Neuronal stem cell (in vitro differentiated cells): ENCODE measurements at regions not wholly inside any gene's neighbourhood (a gene's known extent, or its start where the extent isn't known, plus 50 kb on each side); places are given as distances from the start of the nearest gene placed in this dataset.

ENCODE experiments used
- DNase-seq: peaks from one replicate; pipeline ENCODE4 v3.0.0-alpha.2; 2013; ENCODE audit warnings: low spot score
- H2AFZ ChIP-seq: one replicate; pipeline ENCODE4 v1.6.1; 2013; ENCODE audit warnings: mild to moderate bottlenecking, low read length, inconsistent platforms
- H2AK5ac ChIP-seq: 2 replicates; pipeline ENCODE4 v1.6.1; 2013; ENCODE audit warnings: low read depth, mild to moderate bottlenecking, inconsistent platforms, low read length, moderate library complexity, mixed read lengths
- H2BK120ac ChIP-seq: 2 replicates; pipeline ENCODE4 v1.6.1; 2013; ENCODE audit warnings: low read depth, mild to moderate bottlenecking, inconsistent platforms, low read length, moderate library complexity, mixed read lengths
- H2BK12ac ChIP-seq: one replicate; pipeline ENCODE4 v1.6.1; 2013; ENCODE audit warnings: low read length, inconsistent platforms
- H2BK15ac ChIP-seq: 2 replicates; pipeline ENCODE4 v1.6.1; 2013; ENCODE audit warnings: mild to moderate bottlenecking, low read length, inconsistent platforms, mixed read lengths
- H2BK5ac ChIP-seq: one replicate; pipeline ENCODE4 v1.6.1; 2013; ENCODE audit warnings: inconsistent platforms, mild to moderate bottlenecking, low read length, moderate library complexity
- H3K14ac ChIP-seq: one replicate; pipeline ENCODE4 v1.6.1; 2013; ENCODE audit warnings: low read length, inconsistent platforms
- H3K18ac ChIP-seq: 2 replicates; pipeline ENCODE4 v1.6.1; 2013; ENCODE audit warnings: low read length, inconsistent platforms
- H3K23ac ChIP-seq: 2 replicates; pipeline ENCODE4 v1.6.1; 2013; ENCODE audit warnings: low read depth, mild to moderate bottlenecking, mixed read lengths, low read length, inconsistent platforms; ENCODE audit not compliant: poor library complexity
- H3K27ac ChIP-seq: replicated peaks from 3 replicates; pipeline ENCODE4 v1.5.1; 2013; ENCODE audit warnings: low read length, inconsistent platforms
- H3K27me3 ChIP-seq, 3 experiments: 2 replicates each; pipeline ENCODE4 v1.6.1; 2013; ENCODE audit warnings: low read length in 3 of 3, mild to moderate bottlenecking in 2 of 3, inconsistent platforms in 1 of 3, low read depth in 1 of 3, mixed read lengths in 1 of 3, moderate library complexity in 1 of 3; ENCODE audit not compliant: control insufficient read depth in 3 of 3, insufficient read depth in 3 of 3
- H3K36me3 ChIP-seq, 2 donors: replicated peaks in 1 of 2; 2 replicates each; pipeline ENCODE4 v1.6.1; 2013; ENCODE audit warnings: low read length in 2 of 2; ENCODE audit not compliant: control insufficient read depth in 2 of 2, insufficient read depth in 2 of 2
- H3K4ac ChIP-seq: 2 replicates; pipeline ENCODE4 v1.6.1; 2013; ENCODE audit warnings: inconsistent platforms, mild to moderate bottlenecking, low read length, moderate library complexity
- H3K4me1 ChIP-seq, 2 donors: 1 replicate in 1 of 2; 2 replicates in 1 of 2; pipeline ENCODE4 v1.6.1; 2013; ENCODE audit warnings: low read length in 2 of 2, low read depth in 1 of 2; ENCODE audit not compliant: control insufficient read depth in 2 of 2, insufficient read depth in 1 of 2
- H3K4me2 ChIP-seq: one replicate; pipeline ENCODE4 v1.6.1; 2013; ENCODE audit warnings: mild to moderate bottlenecking, low read length, inconsistent platforms; ENCODE audit not compliant: insufficient read depth, poor library complexity, severe bottlenecking
- H3K4me3 ChIP-seq, 2 donors: 2 replicates each; pipeline ENCODE4 v1.5.1; 2013; ENCODE audit warnings: low read length in 2 of 2, mild to moderate bottlenecking in 2 of 2, inconsistent platforms in 1 of 2, moderate library complexity in 1 of 2
- H3K79me1 ChIP-seq: one replicate; pipeline ENCODE4 v1.6.1; 2013; ENCODE audit warnings: low read depth, mild to moderate bottlenecking, inconsistent platforms, low read length, moderate library complexity
- H3K9ac ChIP-seq: one replicate; pipeline ENCODE4 v1.6.1; 2013; ENCODE audit warnings: mild to moderate bottlenecking, low read depth, low read length, inconsistent platforms; ENCODE audit not compliant: poor library complexity
- H3K9me3 ChIP-seq, 2 donors: replicated peaks in 1 of 2; 2 replicates each; pipeline versions ENCODE3 to v1.6.1; 2013; ENCODE audit warnings: low read length in 2 of 2, mild to moderate bottlenecking in 2 of 2, inconsistent platforms in 1 of 2, low read depth in 1 of 2, mixed read lengths in 1 of 2, moderate library complexity in 1 of 2; ENCODE audit not compliant: control insufficient read depth in 2 of 2, insufficient read depth in 1 of 2
- H4K8ac ChIP-seq: one replicate; pipeline ENCODE4 v1.6.1; 2013; ENCODE audit warnings: low read depth, mild to moderate bottlenecking, inconsistent platforms, low read length, moderate library complexity
- H4K91ac ChIP-seq: one replicate; pipeline ENCODE4 v1.6.1; 2013; ENCODE audit warnings: low read length, low read depth, mild to moderate bottlenecking, inconsistent platforms; ENCODE audit not compliant: poor library complexity
- WGBS, 2 donors: extraction: QIAGEN DNeasy Blood & Tissue Kit; methylation state at CpG; one replicate each; pipeline ENCODE4 v1.1.7; 2013; ENCODE audit warnings: missing lambda C conversion rate in 2 of 2, mixed read lengths in 1 of 2; ENCODE audit not compliant: insufficient read length in 2 of 2, insufficient replicate concordance in 1 of 2; ENCODE audit errors: extremely low coverage in 2 of 2; 5-methylcytosine and 5-hydroxymethylcytosine counted together

DNA sequence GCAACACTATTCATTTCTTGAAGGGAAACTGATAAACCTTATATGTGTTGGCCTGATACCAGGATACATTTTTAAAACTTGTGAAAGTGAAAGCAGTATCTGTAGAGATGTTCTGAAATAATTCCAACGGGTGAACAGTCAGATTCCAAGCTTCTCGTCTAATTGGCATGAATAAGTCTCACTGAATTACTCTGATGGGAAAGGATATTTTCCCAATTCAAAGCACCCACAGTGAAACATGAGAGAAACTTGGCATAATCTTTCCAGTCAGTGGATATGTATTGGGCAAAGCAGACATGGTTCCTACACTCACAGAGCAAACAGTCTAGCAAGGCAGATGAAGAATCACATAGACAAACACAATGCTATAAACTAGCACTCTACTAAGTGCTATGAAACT is 413.1 kb downstream of the MED13L start:
- no peak overlapping the region for H3K23ac ChIP-seq
- no peak for DNase-seq
- no peak overlapping the region for H4K91ac ChIP-seq
- H3K27me3 ChIP-seq, result peaks cover 0 to 3% (median 0%) of the 10 kb centered on the region in 3 experiments
- no peak overlapping the region for H3K14ac ChIP-seq
- H2BK120ac ChIP-seq, result no peak overlapping the region
- no peak overlapping the region for H2BK15ac ChIP-seq
- H2AK5ac ChIP-seq, result no peak overlapping the region
- H3K4me1 ChIP-seq, result no peaks in the 10 kb centered on the region
- no peak overlapping the region for H3K4me3 ChIP-seq
- no peak overlapping the region for H3K4ac ChIP-seq
- H3K27ac ChIP-seq, result no peak overlapping the region
- no peak overlapping the region for H2BK5ac ChIP-seq
- H4K8ac ChIP-seq, result no peak overlapping the region
- H3K36me3 ChIP-seq, result no peaks in the 10 kb centered on the region
- WGBS, 2 donors, result no CpG with 5 or more reads among the region's 2 CpGs
- H3K9me3 ChIP-seq, result no peaks in the 10 kb centered on the region
- H2BK12ac ChIP-seq, result no peak overlapping the region
- no peak overlapping the region for H3K9ac ChIP-seq
- H3K4me2 ChIP-seq, result no peak overlapping the region
- H3K18ac ChIP-seq, result no peak overlapping the region
- H3K79me1 ChIP-seq, result no peaks in the 10 kb centered on the region
- H2AFZ ChIP-seq, result no peak overlapping the region

DNA sequence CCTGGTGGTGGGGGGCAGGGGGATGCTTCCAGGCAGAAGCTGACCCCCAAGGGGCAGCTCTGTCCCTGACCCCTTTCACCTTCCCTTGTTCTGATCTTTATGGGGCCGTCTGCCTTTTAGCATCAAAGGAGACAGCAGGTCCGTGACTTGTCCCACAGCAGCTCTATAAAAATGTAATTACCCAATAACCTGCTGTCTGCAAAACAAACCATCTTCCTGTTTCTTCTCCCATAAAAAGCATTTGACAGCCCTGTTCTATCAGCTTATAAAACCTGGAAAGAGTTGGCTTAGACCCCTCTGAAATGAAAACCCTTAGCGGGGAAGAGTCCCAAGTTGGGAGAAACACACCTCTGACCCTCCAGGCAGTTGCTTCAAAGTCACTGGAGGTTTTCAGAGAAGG is 416.9 kb downstream of the MED13L start:
- no peak overlapping the region for H3K9ac ChIP-seq
- no peak overlapping the region for H2BK5ac ChIP-seq
- DNase-seq, result no peak
- no peak overlapping the region for H4K8ac ChIP-seq
- H2BK12ac ChIP-seq, result no peak overlapping the region
- H3K4me1 ChIP-seq, result no peaks in the 10 kb centered on the region
- H3K36me3 ChIP-seq, result no peaks in the 10 kb centered on the region
- H3K14ac ChIP-seq, result no peak overlapping the region
- H3K4me3 ChIP-seq, result no peak overlapping the region
- no CpG with 5 or more reads among the region's 3 CpGs for WGBS, 2 donors
- no peak overlapping the region for H2AK5ac ChIP-seq
- no peak overlapping the region for H3K27ac ChIP-seq
- no peaks in the 10 kb centered on the region for H3K79me1 ChIP-seq
- H3K4me2 ChIP-seq, result no peak overlapping the region
- no peak overlapping the region for H3K18ac ChIP-seq
- H3K27me3 ChIP-seq, result peaks cover 0 to 3% (median 0%) of the 10 kb centered on the region in 3 experiments
- H4K91ac ChIP-seq, result no peak overlapping the region
- H3K4ac ChIP-seq, result no peak overlapping the region
- no peak overlapping the region for H3K23ac ChIP-seq
- no peak overlapping the region for H2BK120ac ChIP-seq
- no peak overlapping the region for H2AFZ ChIP-seq
- H3K9me3 ChIP-seq, result no peaks in the 10 kb centered on the region
- H2BK15ac ChIP-seq, result no peak overlapping the region

DNA sequence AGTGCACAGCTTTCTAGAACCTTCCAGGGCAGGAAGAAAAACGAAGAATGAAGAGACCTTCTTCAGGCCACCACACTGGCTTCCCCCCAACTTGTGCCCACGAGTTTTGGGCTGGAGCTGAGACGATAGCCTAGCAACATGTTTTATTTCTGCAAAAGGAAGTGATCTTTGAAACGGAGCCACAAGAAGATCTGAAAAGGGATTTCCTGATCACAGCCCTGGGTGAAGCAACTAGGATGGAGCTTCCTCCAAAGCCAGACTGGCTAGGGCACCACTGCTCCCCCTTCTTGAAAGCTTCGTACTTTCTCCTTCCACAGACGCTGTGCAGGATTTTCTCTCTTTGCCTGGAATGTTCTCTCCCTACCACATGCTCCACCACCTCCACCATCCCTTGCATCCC is 418.3 kb downstream of the MED13L start:
- Histone ChIP-seq H3K9me3 (no peaks in the 10 kb centered on the region), H3K4me1 (no peaks in the 10 kb centered on the region), H2BK15ac (no peak overlapping the region), H3K23ac (no peak overlapping the region), H4K91ac (no peak overlapping the region), H3K14ac (no peak overlapping the region), H2BK120ac (no peak overlapping the region), H3K27ac (no peak overlapping the region), H2BK5ac (no peak overlapping the region), H2BK12ac (no peak overlapping the region), H2AFZ (no peak overlapping the region), H3K4ac (no peak overlapping the region), H3K9ac (no peak overlapping the region), H2AK5ac (no peak overlapping the region), H3K4me3 (no peak overlapping the region), H3K18ac (no peak overlapping the region), H3K27me3 (peaks cover 0 to 3% (median 0%) of the 10 kb centered on the region in 3 experiments), H3K36me3 (no peaks in the 10 kb centered on the region), H3K4me2 (no peak overlapping the region), H4K8ac (no peak overlapping the region), H3K79me1 (no peaks in the 10 kb centered on the region)
- no CpG with 5 or more reads among the region's 6 CpGs for WGBS, 2 donors
- DNase-seq, result no peak

DNA sequence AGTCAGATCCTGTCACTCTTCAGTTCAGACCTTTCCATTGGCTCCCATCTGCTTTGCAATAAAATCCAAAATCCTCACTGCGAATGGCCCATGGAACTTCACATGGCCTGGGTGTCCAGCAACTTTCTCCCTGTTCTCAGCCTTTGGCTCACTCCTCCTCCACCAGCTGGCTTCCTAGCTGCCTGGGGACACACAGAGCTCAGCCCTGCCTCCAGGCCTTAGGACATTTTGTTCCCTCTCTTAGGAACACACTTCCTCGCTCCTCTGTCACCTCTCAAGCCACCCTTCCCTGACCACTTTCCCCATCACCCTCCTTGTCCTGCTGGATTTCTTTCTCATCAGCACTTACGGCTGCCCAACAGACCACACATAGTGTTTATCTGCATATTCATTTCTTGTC is 419.6 kb downstream of the MED13L start:
- WGBS, 2 donors, result no CpG with 5 or more reads among the region's 3 CpGs
- Histone ChIP-seq H2BK5ac (no peak overlapping the region), H3K9me3 (no peaks in the 10 kb centered on the region), H3K23ac (no peak overlapping the region), H3K4me3 (no peak overlapping the region), H4K91ac (no peak overlapping the region), H2BK15ac (no peak overlapping the region), H2BK120ac (no peak overlapping the region), H3K4ac (no peak overlapping the region), H3K4me2 (no peak overlapping the region), H3K9ac (no peak overlapping the region), H3K79me1 (no peaks in the 10 kb centered on the region), H3K36me3 (no peaks in the 10 kb centered on the region), H3K18ac (peak overlapping the region; percentile 8), H2BK12ac (no peak overlapping the region), H3K27ac (no peak overlapping the region), H3K27me3 (no peaks in the 10 kb centered on the region), H2AFZ (no peak overlapping the region), H3K14ac (no peak overlapping the region), H3K4me1 (no peaks in the 10 kb centered on the region), H2AK5ac (peak overlapping the region; percentile 68), H4K8ac (no peak overlapping the region)
- no peak for DNase-seq
